Erythroblast (primary cell): ENCODE measurements at regions not wholly inside any gene's neighbourhood (a gene's known extent, or its start where the extent isn't known, plus 50 kb on each side); places are given as distances from the start of the nearest gene placed in this dataset.

Experiments used
- GATA1 ChIP-seq: IDR thresholded peaks from 2 replicates; pipeline ENCODE4 v1.6.1; 2011; ENCODE audit warnings: low read depth, mild to moderate bottlenecking, control low read depth, low read length, moderate library complexity
- POLR2A ChIP-seq: IDR thresholded peaks from 2 replicates; pipeline ENCODE4 v1.6.1; 2011; ENCODE audit warnings: mild to moderate bottlenecking, low read length

- no peak for TF ChIP-seq POLR2A
- no peak for TF ChIP-seq GATA1
These were observed 61.4 kb upstream of the ALDH1B1 start for GRCh38 chr9:38331141-38331540.
